HS-5 (cell line): ENCODE measurements at regions not wholly inside any gene's neighbourhood (a gene's known extent, or its start where the extent isn't known, plus 50 kb on each side); places are given as distances from the start of the nearest gene placed in this dataset.
A peak's percentile ranks its signal among the peaks of the same experiment; 100 is the strongest.

ENCODE experiments used
- DNase-seq: peaks from one replicate; pipeline ENCODE4 v3.0.0-alpha.2; 2012; ENCODE audit warnings: low read depth

DNA sequence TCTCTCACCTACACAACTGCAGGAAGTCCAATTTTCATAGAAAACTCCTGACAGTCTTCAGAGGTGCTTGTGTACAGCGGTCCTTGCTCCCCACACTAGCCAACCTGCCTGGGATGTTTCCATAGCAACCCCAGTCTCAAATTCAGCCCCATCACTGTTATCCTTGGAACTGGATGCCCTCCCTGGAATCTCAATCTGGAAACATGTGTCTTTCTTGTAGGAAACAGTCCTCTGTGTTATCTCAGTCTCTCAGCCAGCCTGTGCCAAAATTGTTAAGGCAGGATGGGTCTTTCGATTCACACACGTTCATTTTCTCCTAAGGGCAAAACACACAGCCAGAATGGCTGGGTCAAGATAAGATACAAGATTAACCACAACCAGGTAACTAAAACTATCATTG, 295.5 kb upstream of the RND3 start:
- DNase-seq, result no peak

GRCh38 chr2:150782613-150783012, 295.1 kb upstream of the RND3 start:
- DNase-seq, result no peak

DNA sequence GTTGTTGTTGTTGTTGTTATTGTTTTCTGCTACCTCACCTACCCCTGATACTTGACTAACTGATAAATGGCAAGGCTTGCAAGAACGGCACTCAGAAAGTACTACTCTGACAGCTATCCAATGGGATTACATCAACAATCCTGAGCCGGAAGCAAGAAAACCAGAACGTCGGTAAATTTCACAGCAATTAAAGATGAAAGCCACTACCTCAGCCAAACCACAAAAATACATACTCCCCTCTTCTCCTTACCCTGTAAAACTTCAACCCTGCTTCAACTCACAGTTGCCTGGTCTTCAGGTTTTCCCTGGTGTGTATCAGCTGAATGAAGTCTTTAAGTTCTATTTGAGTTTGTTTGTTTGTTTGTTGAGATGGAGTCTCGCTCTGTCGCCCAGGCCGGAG, 293.7 kb upstream of the RND3 start:
- no peak for DNase-seq

GRCh38 chr2:150778828-150779227, 291.4 kb upstream of the RND3 start:
- no peak for DNase-seq

- DNase-seq, result no peak
These were observed 282.0 kb upstream of the RND3 start for GRCh38 chr2:150769421-150769820.

GRCh38 chr2:150767991-150768746, 280.7 kb upstream of the RND3 start:
- DNase-seq, result no peak

DNA sequence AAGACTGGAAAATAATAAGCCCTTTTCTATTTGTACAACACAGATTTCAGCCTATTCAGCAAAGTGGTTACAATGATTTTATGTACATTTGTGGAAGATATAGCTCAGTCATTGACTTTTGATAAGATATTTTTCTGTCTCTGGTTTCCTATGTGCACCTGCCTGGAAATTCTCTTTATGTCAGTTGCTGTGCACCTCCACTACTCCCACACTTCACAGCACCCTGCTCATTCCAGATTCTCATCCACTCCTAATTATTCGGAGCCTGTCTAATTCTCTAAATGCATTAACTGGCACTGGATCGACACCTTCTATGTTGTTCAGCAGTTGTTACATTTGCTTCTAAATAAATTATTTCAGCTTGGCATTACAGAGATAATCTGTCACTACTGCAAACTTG, 275.1 kb upstream of the RND3 start:
- DNase-seq, result no peak

DNA sequence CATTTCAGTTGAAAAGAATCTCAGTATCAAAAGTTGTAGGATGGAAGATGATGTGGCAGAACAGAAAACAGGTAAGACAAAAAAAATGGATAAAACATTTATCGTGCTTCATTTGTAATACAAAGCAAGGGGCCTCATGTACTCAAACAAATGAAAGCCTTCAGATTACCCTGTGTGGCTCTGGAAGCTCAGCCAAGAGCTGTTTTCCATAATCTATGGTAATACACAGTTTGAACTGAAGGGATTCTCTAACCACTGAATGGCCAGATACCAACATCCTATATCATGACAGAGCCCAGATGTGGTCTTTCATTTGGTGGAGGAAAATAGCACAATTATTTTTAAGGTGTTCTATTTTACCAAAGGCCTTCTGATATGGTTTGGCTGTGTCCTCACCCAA, 272.1 kb upstream of the RND3 start:
- no peak for DNase-seq

DNA sequence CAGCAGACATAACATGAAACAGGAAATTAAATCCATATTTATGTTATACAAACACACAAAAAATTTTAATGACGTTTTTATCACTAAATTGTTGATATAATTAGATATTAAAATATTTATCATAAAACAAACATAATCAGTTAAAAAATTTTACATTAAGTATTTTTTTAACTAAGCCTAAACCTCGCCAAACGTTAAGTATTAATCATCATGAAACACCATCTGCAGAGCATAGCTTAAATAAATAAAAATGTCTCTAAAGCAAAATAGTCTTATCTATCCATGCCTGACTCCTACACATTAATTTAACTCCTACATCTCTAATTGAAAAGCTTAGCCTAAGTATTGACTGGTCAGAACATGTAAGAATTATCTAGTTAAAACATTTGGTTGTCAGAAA, 271.6 kb upstream of the RND3 start:
- DNase-seq, result no peak

DNA sequence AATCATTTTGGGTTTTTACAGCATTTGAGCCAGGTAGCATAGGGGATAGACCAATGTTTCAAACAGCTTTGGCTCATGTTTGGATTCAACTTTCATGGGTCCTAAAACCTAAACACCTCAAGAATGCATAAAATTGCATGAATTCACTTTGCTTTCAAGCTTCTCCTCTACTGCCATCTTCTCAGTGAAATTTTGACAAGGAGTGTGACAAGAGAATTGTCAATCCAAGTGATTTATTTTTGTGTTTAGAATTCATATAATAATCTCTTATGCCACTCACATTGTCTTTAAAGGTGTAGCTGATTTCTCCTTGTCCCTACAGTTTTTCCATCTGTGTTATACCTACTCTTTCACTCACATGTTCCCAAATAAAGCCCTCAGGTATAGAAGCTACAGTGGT, 264.8 kb upstream of the RND3 start:
- no peak for DNase-seq

DNA sequence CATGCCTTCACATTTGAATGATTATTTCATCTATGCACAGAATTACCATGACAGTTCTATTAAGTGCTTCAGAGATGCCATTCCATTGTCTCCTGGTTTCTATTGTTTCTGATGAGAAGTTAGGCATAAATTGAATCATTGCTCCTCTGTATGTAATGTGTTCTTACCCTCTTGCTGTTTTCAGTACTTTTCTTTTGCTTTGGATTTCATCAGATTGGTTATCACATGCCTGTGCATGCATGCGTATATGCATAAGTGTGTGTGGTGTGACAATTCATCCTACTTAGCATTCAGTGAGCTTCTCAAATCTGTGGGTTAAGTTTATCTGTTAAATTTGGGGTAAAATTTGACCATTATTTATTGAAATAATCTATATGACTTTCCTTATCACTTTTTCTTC, 263.3 kb upstream of the RND3 start:
- DNase-seq, result no peak

DNA sequence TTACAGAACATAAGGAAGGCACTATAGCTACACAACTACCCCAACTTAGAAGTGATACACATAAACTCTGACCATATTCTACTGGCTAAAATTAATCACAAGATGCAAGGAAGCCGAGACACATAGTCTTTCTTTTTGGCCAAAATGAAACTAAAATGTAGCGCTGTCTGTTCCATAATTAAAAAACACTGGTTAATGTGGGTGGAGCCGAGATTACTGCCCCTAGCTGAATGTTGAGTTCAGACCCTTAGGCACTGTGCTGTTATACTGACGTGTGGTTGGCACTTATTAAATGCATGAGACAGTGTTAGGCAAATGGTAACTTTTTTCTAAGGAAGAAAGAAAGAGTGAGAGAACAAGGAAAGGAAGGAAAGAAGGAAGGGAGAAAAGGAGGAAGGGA, 254.6 kb upstream of the RND3 start:
- DNase-seq, result no peak

GRCh38 chr2:150735894-150736498, 248.5 kb upstream of the RND3 start:
- DNase-seq, result no peak

GRCh38 chr2:150733051-150733618, 245.7 kb upstream of the RND3 start:
- DNase-seq, result no peak

DNA sequence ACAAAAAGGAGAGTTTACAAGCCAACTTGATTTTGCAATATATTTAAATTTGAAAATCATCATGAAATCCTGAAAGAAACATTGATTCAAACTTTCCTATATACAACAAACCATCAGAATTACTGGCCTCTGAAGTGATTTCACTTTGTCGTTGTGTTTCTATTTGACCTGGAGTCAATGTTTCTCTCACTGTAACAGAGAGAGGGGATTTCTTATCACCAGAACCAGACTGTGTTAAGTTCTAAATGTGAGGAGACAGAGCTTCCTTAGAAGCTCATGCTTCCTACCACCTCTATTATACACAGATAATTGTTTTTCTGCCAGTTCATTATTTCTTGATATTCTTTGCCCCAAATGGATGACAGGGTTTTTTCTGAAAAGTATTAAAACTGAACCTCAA, 245.0 kb upstream of the RND3 start:
- DNase-seq, result no peak

GRCh38 chr2:150732064-150732463, 244.6 kb upstream of the RND3 start:
- DNase-seq, result peak; percentile 47

DNA sequence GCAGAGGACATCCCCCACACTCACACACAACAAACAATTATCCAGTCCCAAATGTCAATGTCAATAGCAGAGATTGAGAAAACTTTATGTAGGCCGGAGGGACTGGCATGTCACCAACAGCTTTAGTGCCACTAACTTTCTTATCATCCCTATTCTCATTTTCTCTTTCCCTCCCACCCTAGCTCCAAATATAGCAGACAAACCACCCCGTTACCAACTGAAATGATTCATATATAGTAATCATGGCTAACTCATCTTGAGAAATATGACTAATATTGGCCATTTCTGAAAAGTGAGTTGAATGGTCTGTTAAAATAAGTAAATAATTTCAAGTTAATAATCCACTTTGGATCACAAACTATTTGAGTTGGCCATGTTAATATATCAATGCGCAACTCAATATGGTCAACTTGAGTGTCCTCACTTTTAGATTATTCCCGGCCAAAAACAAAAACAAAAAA, 242.1 kb upstream of the RND3 start:
- peak; percentile 19 for DNase-seq

DNA sequence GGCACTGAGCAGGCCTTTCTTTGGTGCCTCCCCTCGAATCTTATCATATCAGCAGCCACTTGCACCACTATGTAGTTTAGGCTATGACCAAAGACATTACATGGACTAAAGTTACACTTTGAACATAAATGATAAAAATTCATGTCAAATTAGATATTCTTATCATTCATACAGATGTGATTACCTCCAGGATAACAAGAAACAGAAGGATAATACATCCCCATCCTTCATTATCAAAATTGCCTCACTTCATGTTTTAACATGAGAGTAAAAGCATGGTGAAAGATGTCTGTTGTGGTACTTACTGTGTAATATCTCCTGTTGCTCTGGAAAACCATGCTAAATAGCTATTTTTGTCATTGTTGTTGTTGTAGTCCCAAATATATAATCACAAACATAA, 230.8 kb upstream of the RND3 start:
- no peak for DNase-seq

- DNase-seq, result no peak
These were observed 228.7 kb upstream of the RND3 start for GRCh38 chr2:150716186-150716585.

DNA sequence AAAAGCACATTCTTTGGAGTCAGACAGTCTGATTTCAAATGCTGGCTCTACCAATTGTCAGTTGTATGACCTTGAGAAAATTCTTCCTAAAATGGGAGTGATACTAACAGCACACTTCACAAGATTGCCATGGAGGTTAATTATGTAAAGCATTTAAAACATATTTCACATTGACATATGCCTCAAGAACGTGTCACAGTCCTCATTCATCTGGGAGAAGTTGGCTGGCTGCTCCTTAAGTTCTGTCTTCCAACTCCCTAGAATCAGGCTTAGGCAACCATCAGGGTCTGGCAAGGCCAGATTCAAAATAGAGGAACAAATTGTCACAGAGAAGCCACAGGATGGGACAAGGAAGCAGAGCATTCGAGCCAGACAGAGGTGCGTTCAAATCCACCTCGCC, 228.0 kb upstream of the RND3 start:
- no peak for DNase-seq

GRCh38 chr2:150710916-150711315, 223.4 kb upstream of the RND3 start:
- no peak for DNase-seq

- DNase-seq, result no peak
These were observed 222.6 kb upstream of the RND3 start for GRCh38 chr2:150710041-150710440.

DNA sequence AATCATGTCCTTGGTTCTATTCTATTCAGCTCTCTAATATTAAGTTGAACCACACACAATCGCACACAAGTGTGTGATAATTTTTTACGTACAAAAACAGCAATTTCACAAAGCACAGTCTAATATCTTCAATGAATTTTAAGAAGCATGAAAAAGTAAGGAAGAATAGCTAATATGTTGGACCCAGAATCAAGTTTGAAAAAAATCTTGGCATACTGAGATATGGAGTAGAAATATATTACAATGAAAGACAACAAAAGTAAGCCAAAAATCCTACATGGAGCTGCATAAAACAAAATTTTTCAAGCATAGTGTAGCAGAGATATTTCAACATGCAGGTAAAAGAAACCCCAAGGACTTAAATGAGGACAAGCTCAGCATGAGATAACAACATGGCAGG, 219.1 kb upstream of the RND3 start:
- no peak for DNase-seq

DNA sequence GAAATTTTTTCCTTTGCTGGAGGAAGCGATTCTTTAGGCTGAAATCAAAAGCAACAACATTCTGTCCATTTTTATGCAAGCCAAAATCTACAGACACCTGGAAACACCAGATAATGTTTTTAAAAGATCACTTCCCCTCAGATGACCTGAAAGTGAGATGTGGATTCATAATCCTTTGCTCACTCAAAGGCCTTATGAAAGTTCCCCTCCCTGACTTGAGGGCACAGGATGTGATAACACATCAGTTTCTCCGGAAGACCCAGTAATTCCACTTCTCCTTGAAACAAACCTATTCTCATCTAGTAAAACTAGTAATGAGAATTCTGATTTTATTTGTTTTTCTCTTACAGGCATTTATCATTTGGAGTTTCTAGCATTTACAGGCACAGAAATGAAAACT, 218.3 kb upstream of the RND3 start:
- no peak for DNase-seq
